T-helper 2 cell treated with Interferon-gamma antibody and Interleukin-4, amounts not matched to agents 5 μg/mL and 100 μg/mL, for 36 hours (primary cell): ENCODE measurements at regions not wholly inside any gene's neighbourhood (a gene's known extent, or its start where the extent isn't known, plus 50 kb on each side); places are given as distances from the start of the nearest gene placed in this dataset.

Experiments used
- DNase-seq: peaks from one replicate; pipeline ENCODE4 v3.0.0; 2021; ENCODE audit warnings: low spot score
- H3K27ac Mint-ChIP-seq: one replicate; pipeline ENCODE4 v1.8.0; 2021; ENCODE audit warnings: mild to moderate bottlenecking, mixed read lengths
- H3K27me3 Mint-ChIP-seq: one replicate; pipeline ENCODE4 v1.8.0; 2021; ENCODE audit warnings: low read depth, mixed read lengths
- H3K36me3 Mint-ChIP-seq: one replicate; pipeline ENCODE4 v1.8.0; 2021; ENCODE audit warnings: low read depth, mixed read lengths
- H3K4me1 Mint-ChIP-seq: one replicate; pipeline ENCODE4 v1.8.0; 2021; ENCODE audit warnings: low read depth, mixed read lengths
- H3K4me3 Mint-ChIP-seq: one replicate; pipeline ENCODE4 v1.8.0; 2022; ENCODE audit warnings: mild to moderate bottlenecking, moderate library complexity, mixed read lengths
- H3K9me3 Mint-ChIP-seq: one replicate; pipeline ENCODE4 v1.8.0; 2021; ENCODE audit warnings: mixed read lengths

DNA sequence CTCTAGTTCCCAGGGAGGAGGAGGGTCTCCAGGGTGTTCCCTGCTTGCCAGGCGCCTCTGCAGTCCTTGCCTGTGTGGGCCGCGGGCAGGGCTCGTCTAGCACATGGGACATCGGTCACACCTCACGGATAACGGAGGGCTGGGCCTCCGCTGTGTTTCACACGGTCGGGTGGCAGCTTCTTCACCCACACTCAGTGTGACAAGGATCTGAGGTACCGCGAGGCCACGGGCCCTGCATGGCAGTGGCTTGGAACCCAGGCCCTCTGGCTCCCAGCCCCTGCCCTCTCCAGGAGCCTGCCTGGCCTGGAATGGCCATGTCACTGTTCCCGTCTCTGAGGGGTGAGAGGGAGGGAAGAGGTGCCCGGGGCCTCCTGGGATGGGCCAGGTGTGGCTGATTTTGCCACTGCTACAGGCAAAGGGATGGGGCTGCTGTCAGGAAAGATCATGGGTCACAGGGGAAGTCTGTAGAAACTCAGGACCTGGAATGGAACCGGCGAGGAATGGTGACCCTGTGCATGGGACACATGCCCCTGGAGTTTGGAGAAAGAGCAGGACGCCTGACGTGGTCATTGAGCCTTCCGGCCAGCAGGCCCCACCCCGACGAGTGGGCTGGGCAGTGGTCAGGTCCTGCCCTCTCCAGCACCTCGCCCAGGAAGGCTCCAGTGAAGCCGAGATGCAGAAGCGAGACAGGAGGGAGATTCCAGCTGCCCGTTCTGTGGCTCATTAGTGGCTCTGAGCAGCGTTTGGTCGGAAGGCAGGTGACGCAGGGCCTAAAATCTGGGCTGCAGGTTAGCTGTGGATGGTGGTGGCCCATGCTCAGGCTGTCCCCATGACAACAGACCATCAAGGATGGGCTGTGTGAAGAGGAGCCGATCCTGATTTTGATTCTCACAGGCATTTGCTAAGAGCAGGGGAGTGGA is 76.5 kb upstream of the GSE1 start:
- Mint-ChIP-seq H3K4me3 (no peak overlapping the region), H3K4me1 (no peaks in the 10 kb centered on the region), H3K27me3 (peaks cover 6% of the 10 kb centered on the region), H3K27ac (no peak overlapping the region), H3K9me3 (peaks cover 6% of the 10 kb centered on the region), H3K36me3 (no peaks in the 10 kb centered on the region)
- no peak for DNase-seq

DNA sequence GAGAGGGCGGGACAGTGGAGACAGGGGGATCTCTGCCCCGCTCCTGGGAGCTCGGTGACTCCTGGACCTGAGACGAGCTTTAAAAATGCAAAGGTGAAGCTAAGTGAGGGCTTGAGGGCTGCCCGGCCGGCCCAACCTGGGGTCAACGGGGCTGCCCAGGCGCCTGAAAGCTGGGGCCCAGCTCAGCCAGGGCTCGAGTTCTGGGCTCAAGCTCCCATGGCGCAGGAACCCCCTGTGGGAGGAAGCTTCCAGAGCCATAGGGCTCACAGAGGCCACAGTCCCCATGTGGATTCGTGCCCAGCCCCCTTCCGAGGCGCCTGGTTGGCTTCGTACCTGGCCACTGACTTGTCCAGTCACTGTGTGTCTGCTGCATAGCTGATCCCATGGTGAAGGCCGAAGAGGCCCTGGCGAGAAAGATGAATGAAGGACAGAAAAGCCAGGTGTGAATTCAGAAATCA is 75.8 kb upstream of the GSE1 start:
- no peak for DNase-seq
- peaks cover 6% of the 10 kb centered on the region for H3K27me3 Mint-ChIP-seq
- no peak overlapping the region for H3K4me3 Mint-ChIP-seq
- peaks cover 6% of the 10 kb centered on the region for H3K9me3 Mint-ChIP-seq
- no peaks in the 10 kb centered on the region for H3K36me3 Mint-ChIP-seq
- no peaks in the 10 kb centered on the region for H3K4me1 Mint-ChIP-seq
- H3K27ac Mint-ChIP-seq: no peak overlapping the region

DNA sequence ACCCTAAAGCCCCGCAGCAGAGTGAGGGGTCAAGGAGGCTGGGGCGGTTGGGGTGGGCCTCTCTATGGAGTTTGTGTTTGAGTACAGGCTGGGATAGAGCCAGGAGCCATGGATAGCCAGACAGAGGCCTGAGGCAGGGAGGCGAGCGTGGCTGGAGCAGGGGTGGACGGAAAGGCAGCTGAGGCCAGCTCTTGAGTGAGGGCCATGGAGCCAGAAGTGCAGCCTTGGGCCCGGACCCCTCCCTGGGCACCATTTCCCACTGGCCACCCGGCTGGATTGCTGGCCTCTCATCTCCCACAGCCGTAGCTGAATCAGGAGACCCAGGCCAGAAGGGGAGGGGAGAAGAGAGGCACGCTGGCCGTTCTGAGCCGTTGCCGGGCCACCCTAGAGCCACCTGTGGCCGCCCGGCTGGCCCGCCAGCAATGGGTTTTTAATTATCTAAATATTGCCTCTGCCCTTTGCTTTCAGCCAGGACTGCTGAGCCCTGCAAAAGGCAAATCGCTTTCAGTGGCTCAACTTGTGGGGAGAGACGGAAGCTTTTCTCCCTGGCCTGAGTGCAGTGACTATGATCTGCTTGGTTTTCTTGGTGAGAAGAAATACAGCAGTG is 75.2 kb upstream of the GSE1 start:
- no peak overlapping the region for H3K27ac Mint-ChIP-seq
- H3K4me3 Mint-ChIP-seq: no peak overlapping the region
- peaks cover 6% of the 10 kb centered on the region for H3K9me3 Mint-ChIP-seq
- no peak for DNase-seq
- H3K4me1 Mint-ChIP-seq: no peaks in the 10 kb centered on the region
- H3K27me3 Mint-ChIP-seq: peaks cover 6% of the 10 kb centered on the region
- no peaks in the 10 kb centered on the region for H3K36me3 Mint-ChIP-seq

DNA sequence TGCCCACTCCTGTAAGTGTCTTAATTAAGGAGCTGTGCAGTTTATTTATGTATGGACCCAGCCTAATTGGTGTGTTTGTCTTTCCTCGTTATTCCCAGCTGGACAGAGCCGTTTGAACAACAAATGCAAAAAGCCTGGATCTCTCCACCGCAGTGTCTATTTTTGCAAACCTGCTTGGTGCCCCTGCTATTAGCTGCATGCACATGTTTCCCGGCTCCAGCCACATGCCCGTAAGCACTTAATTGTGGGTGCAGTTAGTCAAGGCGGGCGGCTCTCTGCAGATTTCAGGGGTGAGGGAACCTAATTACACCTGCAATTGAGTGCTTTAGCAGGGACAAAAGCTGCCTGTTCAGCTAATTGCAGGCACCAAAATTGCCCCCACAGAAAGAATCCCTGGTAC is 74.0 kb upstream of the GSE1 start:
- no peaks in the 10 kb centered on the region for H3K36me3 Mint-ChIP-seq
- no peak overlapping the region for H3K4me3 Mint-ChIP-seq
- H3K9me3 Mint-ChIP-seq: peaks cover 6% of the 10 kb centered on the region
- DNase-seq: no peak
- H3K27me3 Mint-ChIP-seq: peaks cover 6% of the 10 kb centered on the region
- no peak overlapping the region for H3K27ac Mint-ChIP-seq
- H3K4me1 Mint-ChIP-seq: no peaks in the 10 kb centered on the region

DNA sequence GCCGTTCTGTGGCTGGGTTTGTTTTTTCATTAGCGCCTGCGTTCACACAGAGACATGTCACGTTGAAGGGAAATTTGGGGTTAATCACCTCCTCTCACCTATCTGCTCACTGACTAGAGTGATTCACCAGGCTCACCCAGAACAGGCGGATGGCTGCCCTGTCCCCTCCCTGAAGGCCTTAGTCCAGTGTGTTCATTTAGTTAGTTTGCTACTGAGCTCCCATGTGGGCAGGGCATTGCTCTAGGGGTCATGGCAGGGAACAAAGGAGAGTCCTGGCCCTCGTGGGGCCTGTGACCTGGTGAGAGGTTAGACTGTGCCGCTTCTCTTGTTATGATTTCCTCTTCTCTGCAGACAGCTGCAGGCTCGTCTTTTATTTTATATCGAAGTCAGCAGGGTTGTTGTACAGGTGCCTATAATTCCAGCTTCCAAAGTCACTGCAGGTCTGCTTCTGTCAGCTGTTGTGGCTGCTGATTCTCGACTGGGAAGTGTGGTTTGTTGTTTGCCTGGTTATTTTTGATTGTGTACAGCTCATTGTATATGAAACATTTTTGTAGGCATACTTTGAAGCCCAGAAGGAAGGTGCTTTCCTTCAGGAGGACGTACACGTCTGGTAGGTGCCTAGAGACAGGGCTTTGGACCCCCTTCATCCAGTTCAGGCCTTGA is 73.4 kb upstream of the GSE1 start:
- H3K36me3 Mint-ChIP-seq: no peaks in the 10 kb centered on the region
- H3K4me1 Mint-ChIP-seq: no peaks in the 10 kb centered on the region
- H3K9me3 Mint-ChIP-seq: peaks cover 6% of the 10 kb centered on the region
- no peak for DNase-seq
- H3K4me3 Mint-ChIP-seq: no peak overlapping the region
- peaks cover 6% of the 10 kb centered on the region for H3K27me3 Mint-ChIP-seq
- H3K27ac Mint-ChIP-seq: no peak overlapping the region

DNA sequence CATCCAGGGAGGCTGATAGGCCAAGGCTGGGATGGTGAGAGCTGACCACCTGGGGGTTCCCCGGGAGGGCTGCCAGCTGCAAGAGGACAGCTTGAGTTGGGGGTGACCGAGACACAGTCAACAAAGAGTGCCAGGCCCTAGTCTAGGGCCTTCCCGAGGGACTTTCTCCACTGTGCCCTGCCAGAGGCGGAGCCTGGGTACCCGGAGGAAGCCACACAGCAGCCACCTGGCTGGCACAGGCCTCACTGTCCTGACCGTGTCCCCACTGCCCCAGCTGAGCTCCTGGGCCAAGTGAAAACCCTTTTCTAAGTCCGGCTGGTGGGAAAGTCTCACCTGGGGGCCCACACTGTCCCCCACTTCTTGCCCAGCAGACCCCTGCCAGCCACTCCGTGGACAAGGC is 71.9 kb upstream of the GSE1 start:
- peaks cover 6% of the 10 kb centered on the region for H3K9me3 Mint-ChIP-seq

DNA sequence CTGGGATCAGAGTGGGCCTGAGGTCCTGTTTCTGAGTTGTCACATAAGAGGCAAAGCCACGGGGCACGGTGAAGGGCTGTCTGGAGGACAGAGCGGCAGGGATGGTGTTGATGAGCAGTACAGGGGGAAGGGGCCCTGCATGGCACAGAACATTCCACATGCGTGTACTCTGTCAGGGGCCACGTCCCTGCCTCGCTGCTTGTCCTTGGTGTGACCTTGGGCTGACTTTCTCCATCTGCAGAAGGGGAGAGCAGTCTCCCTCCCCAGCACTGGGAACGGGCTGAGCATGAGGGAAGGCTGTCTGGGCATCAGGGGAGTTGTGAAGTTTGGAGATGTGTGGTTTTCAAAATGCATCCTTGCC is 71.5 kb upstream of the GSE1 start:
- Mint-ChIP-seq H3K36me3 (no peaks in the 10 kb centered on the region), H3K27ac (no peak overlapping the region), H3K4me1 (no peaks in the 10 kb centered on the region), H3K27me3 (peaks cover 6% of the 10 kb centered on the region), H3K4me3 (no peak overlapping the region), H3K9me3 (peaks cover 6% of the 10 kb centered on the region)
- no peak for DNase-seq

More for the DNA sequence above, 71.9 kb upstream of the GSE1 start:
- no peaks in the 10 kb centered on the region for H3K36me3 Mint-ChIP-seq
- H3K4me3 Mint-ChIP-seq: no peak overlapping the region
- peaks cover 6% of the 10 kb centered on the region for H3K27me3 Mint-ChIP-seq
- no peaks in the 10 kb centered on the region for H3K4me1 Mint-ChIP-seq
- no peak overlapping the region for H3K27ac Mint-ChIP-seq
- DNase-seq: no peak

DNA sequence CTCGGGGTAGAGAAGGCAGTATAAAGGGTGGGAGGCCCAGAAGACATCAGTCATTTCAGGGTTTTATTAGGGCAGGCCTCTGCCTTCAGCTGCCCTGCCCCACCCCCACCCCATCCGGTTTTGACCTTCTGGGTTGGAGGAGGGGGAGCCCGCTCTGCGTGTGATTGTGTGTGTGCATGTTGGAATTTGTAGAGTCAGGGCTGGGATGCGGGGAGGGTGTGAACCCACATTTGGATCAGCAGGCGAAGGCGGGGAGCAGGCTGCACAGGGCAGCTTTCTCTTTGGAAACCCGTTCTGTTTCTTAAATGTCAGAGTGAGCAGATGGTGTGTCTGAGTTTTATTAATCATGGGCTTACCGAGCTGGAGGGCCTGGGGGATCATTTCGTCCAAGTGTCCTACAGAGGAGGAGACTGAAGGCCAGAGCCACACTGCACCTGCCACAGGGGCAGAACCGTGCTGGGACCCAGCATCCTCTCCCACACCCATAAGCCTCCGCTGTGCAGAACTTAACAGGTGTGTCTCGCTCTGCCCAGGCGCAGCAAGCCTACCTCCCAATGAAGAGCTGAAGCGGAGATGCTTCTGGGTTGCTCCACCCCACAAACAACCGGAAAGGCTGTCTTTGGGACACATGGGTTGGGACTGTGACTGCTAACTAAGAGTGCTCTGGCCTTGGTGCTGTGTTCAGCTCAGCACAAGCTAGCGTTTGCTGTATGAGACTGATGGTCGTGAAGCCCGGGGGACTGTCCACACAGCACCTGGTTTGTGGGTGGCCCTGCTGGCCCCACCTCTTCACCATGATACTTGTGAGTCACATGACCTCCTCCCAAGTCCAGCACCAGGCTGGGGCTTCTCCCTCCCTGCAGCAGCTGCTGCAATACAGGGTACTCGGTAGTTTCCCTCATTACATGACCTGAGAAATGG is 70.9 kb upstream of the GSE1 start:
- no peak for DNase-seq
- no peak overlapping the region for H3K27ac Mint-ChIP-seq
- no peaks in the 10 kb centered on the region for H3K36me3 Mint-ChIP-seq

DNA sequence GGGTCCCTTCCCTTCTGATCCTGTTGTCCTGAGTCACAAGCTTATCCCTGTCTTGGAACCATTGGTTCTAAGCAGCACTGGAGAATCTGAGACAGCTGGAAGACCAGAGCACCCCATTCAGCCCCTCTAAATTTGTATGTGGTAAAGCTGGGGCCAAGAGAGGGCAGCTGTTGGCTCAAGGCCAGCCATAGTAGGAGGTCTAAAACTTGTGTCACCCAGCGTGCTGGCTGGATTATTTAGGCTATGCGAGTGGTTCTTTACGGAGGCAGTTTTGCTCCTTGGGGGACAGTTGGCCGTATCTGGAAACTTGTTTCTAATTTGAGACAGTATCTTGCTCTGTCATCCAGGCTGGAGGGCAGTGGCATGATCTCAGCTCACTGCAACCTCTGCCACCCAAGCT is 69.6 kb upstream of the GSE1 start:
- Mint-ChIP-seq H3K27ac (no peak overlapping the region), H3K36me3 (no peaks in the 10 kb centered on the region), H3K27me3 (peaks cover 6% of the 10 kb centered on the region), H3K9me3 (peaks cover 6% of the 10 kb centered on the region), H3K4me3 (no peak overlapping the region), H3K4me1 (no peaks in the 10 kb centered on the region)
- DNase-seq: no peak

More for the DNA sequence above, 70.9 kb upstream of the GSE1 start:
- H3K4me3 Mint-ChIP-seq: no peak overlapping the region
- peaks cover 6% of the 10 kb centered on the region for H3K9me3 Mint-ChIP-seq
- no peaks in the 10 kb centered on the region for H3K4me1 Mint-ChIP-seq
- peaks cover 6% of the 10 kb centered on the region for H3K27me3 Mint-ChIP-seq

DNA sequence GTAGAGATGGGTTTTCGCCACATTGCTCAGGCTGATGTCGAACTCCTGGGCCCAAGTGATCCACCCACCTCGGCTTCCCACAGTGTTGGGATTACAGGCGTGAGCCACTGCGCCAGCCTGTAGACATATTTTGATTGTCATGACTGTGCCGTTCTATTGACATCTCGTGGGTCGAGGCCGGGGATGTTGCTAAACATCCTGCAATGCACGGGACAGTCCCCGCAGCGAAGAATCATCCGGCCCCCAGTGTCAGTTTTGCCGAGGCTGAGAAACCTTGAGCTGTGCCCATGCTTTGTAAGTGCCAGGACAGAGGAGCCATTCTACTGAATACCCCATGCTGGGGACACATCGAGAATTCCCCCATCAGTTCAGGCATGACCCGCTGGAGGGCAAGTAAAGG is 69.1 kb upstream of the GSE1 start:
- no peak overlapping the region for H3K27ac Mint-ChIP-seq
- H3K4me3 Mint-ChIP-seq: no peak overlapping the region
- H3K9me3 Mint-ChIP-seq: peaks cover 6% of the 10 kb centered on the region
- H3K27me3 Mint-ChIP-seq: peaks cover 6% of the 10 kb centered on the region
- H3K36me3 Mint-ChIP-seq: no peaks in the 10 kb centered on the region
- H3K4me1 Mint-ChIP-seq: no peaks in the 10 kb centered on the region
- no peak for DNase-seq

DNA sequence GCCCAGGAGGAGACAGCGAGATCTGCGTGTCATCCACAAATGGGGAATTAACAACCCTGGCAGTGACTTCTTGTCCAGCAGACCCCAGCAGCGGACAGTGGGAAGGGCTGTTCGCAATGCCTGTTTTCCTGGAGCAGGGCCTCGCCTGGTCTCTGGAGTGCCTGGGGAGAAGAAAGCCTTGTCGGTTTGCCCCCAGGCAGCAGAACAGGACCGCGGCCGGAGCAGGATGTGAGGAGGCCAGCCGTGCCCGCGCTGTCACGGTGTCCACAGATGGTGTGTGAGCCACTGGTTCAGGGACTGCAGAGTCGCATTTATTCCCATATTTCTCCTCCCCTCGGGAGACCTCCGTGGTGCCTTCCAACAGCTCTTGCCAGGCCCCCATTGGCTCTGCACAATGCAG is 68.5 kb upstream of the GSE1 start:
- H3K9me3 Mint-ChIP-seq: peaks cover 3% of the 10 kb centered on the region
- H3K27ac Mint-ChIP-seq: no peak overlapping the region
- no peaks in the 10 kb centered on the region for H3K4me1 Mint-ChIP-seq
- H3K27me3 Mint-ChIP-seq: peaks cover 4% of the 10 kb centered on the region
- DNase-seq: no peak
- no peaks in the 10 kb centered on the region for H3K36me3 Mint-ChIP-seq
- no peak overlapping the region for H3K4me3 Mint-ChIP-seq

DNA sequence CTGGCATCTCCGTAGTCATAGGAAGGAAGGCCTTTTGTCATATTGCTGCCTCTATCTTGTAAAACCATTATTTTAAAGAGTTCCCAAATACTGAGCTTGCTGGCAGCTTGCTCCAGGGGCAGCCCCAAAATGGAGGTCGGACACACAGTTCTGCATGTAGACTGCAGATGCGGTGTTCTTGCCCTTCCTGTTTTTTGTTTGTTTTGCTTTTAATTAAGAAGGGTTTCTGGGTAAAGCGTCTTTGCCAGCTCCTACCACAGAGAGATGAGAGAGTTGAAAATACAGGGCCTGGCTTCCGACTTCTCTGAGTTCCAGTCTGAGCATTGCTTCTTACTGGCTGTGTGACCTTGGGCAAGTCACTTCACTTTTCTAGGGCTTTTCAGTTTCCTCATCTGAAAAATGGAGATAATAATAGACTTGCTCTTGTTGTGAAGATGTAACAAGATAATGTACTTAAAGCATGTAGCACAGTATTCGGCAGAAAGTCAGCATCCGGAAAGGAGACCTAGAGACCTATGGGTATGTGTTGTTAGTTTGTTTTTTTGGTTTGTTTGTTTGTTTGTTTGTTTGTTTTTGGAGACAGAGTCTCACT is 67.8 kb upstream of the GSE1 start:
- Mint-ChIP-seq H3K4me1 (no peaks in the 10 kb centered on the region), H3K4me3 (no peak overlapping the region), H3K27me3 (no peaks in the 10 kb centered on the region), H3K27ac (no peak overlapping the region), H3K9me3 (no peaks in the 10 kb centered on the region), H3K36me3 (no peaks in the 10 kb centered on the region)
- no peak for DNase-seq
